ENCODE measurements at regions not wholly inside any gene's neighbourhood (a gene's known extent, or its start where the extent isn't known, plus 50 kb on each side); places are given as distances from the start of the nearest gene placed in this dataset.

DNA sequence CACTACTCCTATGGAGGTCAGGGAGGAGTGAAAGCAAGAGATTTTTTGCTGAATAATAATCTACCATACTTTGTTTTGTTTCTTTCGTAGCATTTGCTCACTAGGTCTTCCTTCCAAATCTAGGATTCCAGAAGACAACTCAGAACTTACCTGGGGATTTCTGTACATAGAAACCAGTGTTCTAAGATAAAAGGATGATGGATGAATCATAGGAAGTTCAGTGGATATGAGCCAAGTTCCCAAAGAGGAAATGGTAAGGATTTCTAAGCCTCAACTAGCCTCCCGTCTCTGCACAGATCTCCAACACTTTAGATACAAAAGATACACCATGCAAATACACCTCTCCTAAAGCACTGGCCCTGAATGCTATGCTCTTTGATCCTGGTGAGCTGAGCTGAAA is 283.9 kb downstream of the TAFA4 start:
- Histone ChIP-seq H3K27ac (ENCODE audit: insufficient read depth, low read depth, low read length) (no peak overlapping the region), H3K4me3 (replicated peaks in 1 of 3; ENCODE audit: insufficient read depth in 1 of 3, low read depth in 1 of 3, low read length in 3 of 3) (no peak overlapping the region), H3K36me3 (ENCODE audit: control insufficient read depth in 2 of 2, extremely low read depth in 1 of 2, insufficient read depth in 2 of 2, low read length in 2 of 2) (no peaks in the 10 kb centered on the region), H3K4me2 (ENCODE audit: insufficient read depth, low read length) (no peak overlapping the region), H3K9me1 (replicated peaks; ENCODE audit: control insufficient read depth, extremely low read depth, insufficient read depth, low read length) (no peaks in the 10 kb centered on the region), H3K9me3 (replicated peaks; ENCODE audit: control insufficient read depth, insufficient read depth, low read length) (no peaks in the 10 kb centered on the region), H3K79me2 (ENCODE audit: control insufficient read depth, insufficient read depth, low read length) (no peaks in the 10 kb centered on the region), H2AFZ (ENCODE audit: low read depth, low read length) (no peak overlapping the region), H4K20me1 (replicated peaks; ENCODE audit: control insufficient read depth, extremely low read depth, insufficient read depth, low read length) (no peaks in the 10 kb centered on the region), H3K9ac (replicated peaks; ENCODE audit: extremely low read depth, insufficient read depth, low read length) (no peak overlapping the region), H3K27me3 (ENCODE audit: control insufficient read depth in 2 of 2, insufficient read depth in 2 of 2, low read length in 2 of 2) (no peaks in the 10 kb centered on the region), H3K4me1 (ENCODE audit: control insufficient read depth, extremely low read depth, insufficient read depth, low read length) (no peaks in the 10 kb centered on the region)
- intact Hi-C loops (cut with micrococcal nuclease) (no loop called here), dilution Hi-C loops (cut with MboI; ENCODE audit: extremely low pct_ligation_motif_present, low sequenced_read_pairs) (no loop called here)
- no peak for DNase-seq (ENCODE audit: low read depth, low spot score)
- TF ChIP-seq EZH2 (IDR thresholded peaks at IDR 0.05; ENCODE audit: borderline replicate concordance, low read depth, low read length, severe bottlenecking), result no peak
- TF ChIP-seq JUN (IDR thresholded peaks at IDR 0.05; ENCODE audit: borderline replicate concordance, insufficient read depth, insufficient read length, low read depth), result no peak
- no peak for TF ChIP-seq POLR2A (IDR thresholded peaks at IDR 0.05; ENCODE audit: low read depth, low read length)
- TF ChIP-seq, protein P1, sequence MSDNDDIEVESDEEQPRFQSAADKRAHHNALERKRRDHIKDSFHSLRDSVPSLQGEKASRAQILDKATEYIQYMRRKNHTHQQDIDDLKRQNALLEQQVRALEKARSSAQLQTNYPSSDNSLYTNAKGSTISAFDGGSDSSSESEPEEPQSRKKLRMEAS (IDR thresholded peaks at IDR 0.05; ENCODE audit: insufficient read depth, insufficient read length), result no peak
- TF ChIP-seq POLR2AphosphoS5 (IDR thresholded peaks at IDR 0.05; ENCODE audit: insufficient read depth, low read depth, low read length), result no peak
- no peak for TF ChIP-seq FOS (IDR thresholded peaks at IDR 0.05; ENCODE audit: borderline replicate concordance, insufficient read depth, low read length)
- POLR2A ChIA-PET, result no interaction called here
- CTCF ChIA-PET, result no interaction called here
- no TSS peak for BruUV-seq (replicated peaks)
- no peak for FAIRE-seq

DNA sequence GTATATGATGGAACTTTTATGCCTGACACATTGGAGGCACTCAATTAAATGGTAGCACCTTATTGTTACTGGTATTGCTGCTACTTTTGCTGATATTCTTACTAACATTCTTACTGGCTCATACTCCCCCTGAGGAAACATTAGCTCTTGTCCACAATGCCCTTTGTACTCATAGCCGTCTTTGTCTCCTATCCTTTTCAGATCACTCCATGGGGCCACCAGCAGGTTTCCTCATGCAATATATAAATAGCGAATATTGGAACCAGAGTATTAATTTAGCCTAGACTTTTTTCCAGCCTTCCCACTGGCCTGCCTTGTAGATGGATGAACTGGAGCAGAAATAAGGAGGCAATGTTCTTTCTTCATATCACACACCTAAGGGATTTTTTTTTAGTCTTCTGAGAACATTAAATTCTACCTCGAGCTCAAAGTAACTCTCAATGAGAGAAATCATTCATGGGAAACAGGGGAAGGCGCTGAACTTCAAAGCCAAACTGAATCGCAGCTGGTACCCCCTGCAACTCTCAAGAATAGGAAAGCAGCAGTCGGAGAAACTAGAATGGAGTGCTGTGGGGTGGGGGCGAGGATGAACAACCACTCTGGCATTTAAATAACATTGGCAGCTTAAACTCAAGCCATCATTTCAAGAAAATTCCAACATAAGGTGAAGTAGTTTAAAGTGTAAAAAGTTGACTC is 300.3 kb downstream of the TAFA4 start:
- no TSS peak for BruUV-seq (replicated peaks)
- POLR2A ChIA-PET, result no interaction called here
- CTCF ChIA-PET, result no interaction called here

More for the DNA sequence above, 300.3 kb downstream of the TAFA4 start:
- Histone ChIP-seq H3K4me1 (ENCODE audit: control insufficient read depth, extremely low read depth, insufficient read depth, low read length) (no peaks in the 10 kb centered on the region), H3K4me3 (replicated peaks in 1 of 3; ENCODE audit: insufficient read depth in 1 of 3, low read depth in 1 of 3, low read length in 3 of 3) (no peak overlapping the region), H3K79me2 (ENCODE audit: control insufficient read depth, insufficient read depth, low read length) (no peaks in the 10 kb centered on the region), H3K36me3 (ENCODE audit: control insufficient read depth in 2 of 2, extremely low read depth in 1 of 2, insufficient read depth in 2 of 2, low read length in 2 of 2) (no peaks in the 10 kb centered on the region), H3K27ac (ENCODE audit: insufficient read depth, low read depth, low read length) (no peak overlapping the region), H2AFZ (ENCODE audit: low read depth, low read length) (no peak overlapping the region), H3K9ac (replicated peaks; ENCODE audit: extremely low read depth, insufficient read depth, low read length) (no peak overlapping the region), H3K4me2 (ENCODE audit: insufficient read depth, low read length) (no peak overlapping the region), H3K9me3 (replicated peaks; ENCODE audit: control insufficient read depth, insufficient read depth, low read length) (no peaks in the 10 kb centered on the region), H3K27me3 (ENCODE audit: control insufficient read depth in 2 of 2, insufficient read depth in 2 of 2, low read length in 2 of 2) (no peaks in the 10 kb centered on the region), H4K20me1 (replicated peaks; ENCODE audit: control insufficient read depth, extremely low read depth, insufficient read depth, low read length) (no peaks in the 10 kb centered on the region), H3K9me1 (replicated peaks; ENCODE audit: control insufficient read depth, extremely low read depth, insufficient read depth, low read length) (no peaks in the 10 kb centered on the region)
- TF ChIP-seq FOS (IDR thresholded peaks at IDR 0.05; ENCODE audit: borderline replicate concordance, insufficient read depth, low read length) (no peak), POLR2A (IDR thresholded peaks at IDR 0.05; ENCODE audit: low read depth, low read length) (no peak), MYC (IDR thresholded peaks at IDR 0.05; ENCODE audit: low read depth, low read length) (no peak), GATA2 (IDR thresholded peaks at IDR 0.05; ENCODE audit: insufficient read depth, insufficient read length, low read depth, low read length) (no peak)
- TF ChIP-seq, protein P1 (IDR thresholded peaks at IDR 0.05; ENCODE audit: insufficient read depth, insufficient read length), result no peak
- intact Hi-C loops (cut with micrococcal nuclease), result no loop called here
- DNase-seq (ENCODE audit: low read depth, low spot score) (no peak), FAIRE-seq (no peak)
- dilution Hi-C loops (cut with MboI; ENCODE audit: extremely low pct_ligation_motif_present, low sequenced_read_pairs), result no loop called here

Measured in endothelial cell of umbilical vein (primary cell).